22Rv1 (cell line): ENCODE measurements at regions not wholly inside any gene's neighbourhood (a gene's known extent, or its start where the extent isn't known, plus 50 kb on each side); places are given as distances from the start of the nearest gene placed in this dataset.

Source experiments
- H3K27ac ChIP-seq: fragments of 450-650 bp; 2 replicates; pipeline ENCODE4 v1.5.1; 2017
- CTCF ChIP-seq: fragments of 450-650 bp; IDR thresholded peaks from 2 replicates; pipeline ENCODE4 v1.5.1; 2017; ENCODE audit warnings: mild to moderate bottlenecking
- ZFX ChIP-seq: fragments of 450-650 bp; IDR thresholded peaks from 2 replicates; pipeline ENCODE4 v1.6.1; 2017; ENCODE audit warnings: antibody characterized with exemption, borderline replicate concordance

GRCh38 chr4:53929311-53929710, 135.1 kb downstream of the CHIC2 start:
- TF ChIP-seq CTCF, result no peak
- no peak overlapping the region for H3K27ac ChIP-seq

GRCh38 chr4:53928825-53929224, 135.6 kb downstream of the CHIC2 start:
- H3K27ac ChIP-seq, result no peak overlapping the region
- TF ChIP-seq ZFX, result no peak
- no peak for TF ChIP-seq CTCF

GRCh38 chr4:53925050-53925605, 139.3 kb downstream of the CHIC2 start:
- H3K27ac ChIP-seq, result no peak overlapping the region
- no peak for TF ChIP-seq ZFX
- TF ChIP-seq CTCF, result no peak

GRCh38 chr4:53924333-53925049, 139.9 kb downstream of the CHIC2 start:
- H3K27ac ChIP-seq, result no peak overlapping the region
- no peak for TF ChIP-seq ZFX
- TF ChIP-seq CTCF, result no peak

GRCh38 chr4:53923921-53924320, 140.5 kb downstream of the CHIC2 start:
- H3K27ac ChIP-seq, result no peak overlapping the region
- TF ChIP-seq ZFX, result no peak
- TF ChIP-seq CTCF, result no peak

- TF ChIP-seq ZFX, result no peak
- no peak for TF ChIP-seq CTCF
- H3K27ac ChIP-seq, result no peak overlapping the region
These were observed 142.5 kb downstream of the CHIC2 start for GRCh38 chr4:53921856-53922255.

GRCh38 chr4:53920883-53921282, 143.5 kb downstream of the CHIC2 start:
- TF ChIP-seq ZFX (no peak), CTCF (no peak)
- no peak overlapping the region for H3K27ac ChIP-seq
